Loucy (cell line): ENCODE measurements at regions not wholly inside any gene's neighbourhood (a gene's known extent, or its start where the extent isn't known, plus 50 kb on each side); places are given as distances from the start of the nearest gene placed in this dataset.
A peak's percentile ranks its signal among the peaks of the same experiment; 100 is the strongest.

Experiments
- H2AFZ ChIP-seq: fragments of 200-600 bp; sonication (generic); 2 replicates; pipeline ENCODE4 v1.6.0; 2016; ENCODE audit warnings: antibody characterized with exemption, mild to moderate bottlenecking, low read length, moderate library complexity
- H3F3A ChIP-seq: fragments of 200-600 bp; 2 replicates; pipeline ENCODE4 v1.6.0; 2016; ENCODE audit warnings: antibody characterized with exemption, low read depth, mild to moderate bottlenecking
- H3K27me3 ChIP-seq: fragments of 200-600 bp; sonication (generic); 2 replicates; pipeline ENCODE4 v1.6.1; 2014; ENCODE audit warnings: low read length, mild to moderate bottlenecking; ENCODE audit not compliant: insufficient read depth, poor library complexity, severe bottlenecking
- H3K36me3 ChIP-seq: fragments of 200-600 bp; sonication (generic); 2 replicates; pipeline ENCODE4 v1.6.1; 2016; ENCODE audit warnings: low read length; ENCODE audit not compliant: insufficient read depth
- H3K4me1 ChIP-seq: fragments of 200-600 bp; sonication (generic); 2 replicates; pipeline ENCODE4 v1.5.1; 2014; ENCODE audit warnings: low read length, mild to moderate bottlenecking; ENCODE audit not compliant: insufficient read depth, poor library complexity, severe bottlenecking
- H3K4me2 ChIP-seq: fragments of 200-600 bp; sonication (generic); 2 replicates; pipeline ENCODE4 v1.6.0; 2014; ENCODE audit warnings: antibody characterized with exemption, low read length, low read depth, mild to moderate bottlenecking; ENCODE audit not compliant: poor library complexity, severe bottlenecking
- H3K4me3 ChIP-seq: fragments of 200-600 bp; sonication (generic); 2 replicates; pipeline ENCODE4 v1.5.1; 2014; ENCODE audit warnings: low read length, mild to moderate bottlenecking, mixed read lengths; ENCODE audit not compliant: poor library complexity, severe bottlenecking
- H3K79me2 ChIP-seq: fragments of 200-600 bp; sonication (generic); 2 replicates; pipeline ENCODE4 v1.6.1; 2014; ENCODE audit warnings: low read length; ENCODE audit not compliant: insufficient read depth
- H3K9ac ChIP-seq: fragments of 200-600 bp; sonication (generic); 2 replicates; pipeline ENCODE4 v1.6.0; 2014; ENCODE audit warnings: mild to moderate bottlenecking, low read depth, low read length, moderate library complexity; ENCODE audit not compliant: poor library complexity, severe bottlenecking
- H3K9me2 ChIP-seq: fragments of 200-600 bp; sonication (generic); replicated peaks from 2 replicates; pipeline ENCODE4 v1.6.1; 2016; ENCODE audit warnings: low read depth, low read length, mixed read lengths
- H3K9me3 ChIP-seq: fragments of 200-600 bp; sonication (generic); 2 replicates; pipeline ENCODE4 v1.6.1; 2014; ENCODE audit warnings: mild to moderate bottlenecking, antibody characterized with exemption, low read length, low read depth; ENCODE audit not compliant: insufficient read depth
- H4K20me1 ChIP-seq: fragments of 200-600 bp; sonication (generic); 2 replicates; pipeline ENCODE4 v1.6.0; 2014; ENCODE audit warnings: antibody characterized with exemption, low read length, mild to moderate bottlenecking; ENCODE audit not compliant: insufficient read depth, poor library complexity, severe bottlenecking
- CTCF ChIP-seq: fragments of 200-600 bp; sonication (generic); conservative IDR thresholded peaks from 2 replicates; pipeline ENCODE4 v1.5.1; 2014; ENCODE audit warnings: mild to moderate bottlenecking, antibody characterized with exemption, low read length
- EZH2phosphoT487 ChIP-seq: fragments of 200-600 bp; IDR thresholded peaks from 2 replicates; pipeline ENCODE4 v1.6.1; 2018; ENCODE audit warnings: antibody characterized with exemption, mild to moderate bottlenecking, moderate library complexity, borderline replicate concordance

- Histone ChIP-seq H3K9me2 (no peaks in the 10 kb centered on the region), H3K27me3 (no peaks in the 10 kb centered on the region), H4K20me1 (no peaks in the 10 kb centered on the region), H3K9ac (no peak overlapping the region), H3F3A (no peaks in the 10 kb centered on the region), H3K9me3 (no peaks in the 10 kb centered on the region), H3K4me1 (no peaks in the 10 kb centered on the region), H3K36me3 (no peaks in the 10 kb centered on the region), H3K4me3 (no peak overlapping the region), H3K4me2 (no peak overlapping the region), H2AFZ (no peak overlapping the region), H3K79me2 (no peaks in the 10 kb centered on the region)
- TF ChIP-seq CTCF, result no peak
- no peak for TF ChIP-seq EZH2phosphoT487
Observed at GRCh38 chr4:129179276-129179675, 83.3 kb downstream of the C4orf33 start.

GRCh38 chr4:129189630-129190029, 93.7 kb downstream of the C4orf33 start:
- Histone ChIP-seq H3K4me2 (no peak overlapping the region), H3K9me3 (no peaks in the 10 kb centered on the region), H3K27me3 (no peaks in the 10 kb centered on the region), H3K9me2 (no peaks in the 10 kb centered on the region), H3K36me3 (no peaks in the 10 kb centered on the region), H4K20me1 (no peaks in the 10 kb centered on the region), H3K79me2 (no peaks in the 10 kb centered on the region), H2AFZ (0 out of 2 replicates have a peak overlapping the region, but pooled peaks have one; percentile 55), H3K4me3 (no peak overlapping the region), H3K4me1 (no peaks in the 10 kb centered on the region), H3F3A (no peaks in the 10 kb centered on the region), H3K9ac (no peak overlapping the region)
- no peak for TF ChIP-seq EZH2phosphoT487

GRCh38 chr4:129193357-129194100, 97.6 kb downstream of the C4orf33 start:
- Histone ChIP-seq H3K9ac (no peak overlapping the region), H3K4me2 (no peak overlapping the region), H4K20me1 (no peaks in the 10 kb centered on the region), H2AFZ (no peak overlapping the region), H3K79me2 (no peaks in the 10 kb centered on the region), H3K4me3 (no peak overlapping the region), H3K4me1 (no peaks in the 10 kb centered on the region), H3F3A (no peaks in the 10 kb centered on the region), H3K9me3 (no peaks in the 10 kb centered on the region), H3K36me3 (no peaks in the 10 kb centered on the region), H3K9me2 (no peaks in the 10 kb centered on the region), H3K27me3 (no peaks in the 10 kb centered on the region)
- TF ChIP-seq EZH2phosphoT487 (no peak), CTCF (no peak)

GRCh38 chr4:129208481-129208880, 112.5 kb downstream of the C4orf33 start:
- Histone ChIP-seq H3K4me3 (no peak overlapping the region), H3K9ac (no peak overlapping the region), H4K20me1 (no peaks in the 10 kb centered on the region), H3K79me2 (no peaks in the 10 kb centered on the region), H3K4me2 (no peak overlapping the region), H3K27me3 (no peaks in the 10 kb centered on the region), H3K36me3 (no peaks in the 10 kb centered on the region), H2AFZ (no peak overlapping the region), H3K4me1 (no peaks in the 10 kb centered on the region), H3F3A (no peaks in the 10 kb centered on the region), H3K9me2 (no peaks in the 10 kb centered on the region), H3K9me3 (no peaks in the 10 kb centered on the region)
- TF ChIP-seq EZH2phosphoT487 (no peak), CTCF (no peak)
